Activated CD4-positive, CD25-positive, alpha-beta regulatory T cell treated with anti-CD3 and anti-CD28 coated beads, Interleukin-2, amount 50 U/mL, for 24 hours (primary cell): ENCODE measurements at regions not wholly inside any gene's neighbourhood (a gene's known extent, or its start where the extent isn't known, plus 50 kb on each side); places are given as distances from the start of the nearest gene placed in this dataset.

Experiments
- ATAC-seq, 2 donors: fragments of 150-1000 bp; cut with Tn5 transposase; one replicate each; pipeline ENCODE4 v1.10.0; 2021; ENCODE audit warnings: mild to moderate bottlenecking in 1 of 2, moderate library complexity in 1 of 2

DNA sequence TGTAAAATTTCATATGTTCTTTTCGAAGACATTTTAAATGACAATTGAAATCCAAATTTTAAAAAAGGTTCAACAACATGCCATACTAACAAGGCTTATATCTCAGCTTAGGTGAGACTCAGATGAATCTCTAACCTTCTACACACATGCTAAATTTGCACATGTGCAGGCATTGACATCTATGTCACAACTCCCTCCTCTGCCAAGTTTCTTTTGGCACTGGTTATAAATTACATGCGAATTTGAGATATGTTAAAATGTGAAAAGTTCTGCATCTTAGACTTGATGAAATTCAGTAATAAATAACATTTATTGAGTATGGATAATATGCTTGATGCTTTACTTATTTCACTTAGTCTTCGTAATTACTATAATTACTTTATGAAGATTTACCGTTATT lies 234.3 kb downstream of the TLE4 start:
- ATAC-seq: no peak

GRCh38 chr9:79801459-79801858 lies 229.7 kb downstream of the TLE4 start:
- no peak for ATAC-seq

DNA sequence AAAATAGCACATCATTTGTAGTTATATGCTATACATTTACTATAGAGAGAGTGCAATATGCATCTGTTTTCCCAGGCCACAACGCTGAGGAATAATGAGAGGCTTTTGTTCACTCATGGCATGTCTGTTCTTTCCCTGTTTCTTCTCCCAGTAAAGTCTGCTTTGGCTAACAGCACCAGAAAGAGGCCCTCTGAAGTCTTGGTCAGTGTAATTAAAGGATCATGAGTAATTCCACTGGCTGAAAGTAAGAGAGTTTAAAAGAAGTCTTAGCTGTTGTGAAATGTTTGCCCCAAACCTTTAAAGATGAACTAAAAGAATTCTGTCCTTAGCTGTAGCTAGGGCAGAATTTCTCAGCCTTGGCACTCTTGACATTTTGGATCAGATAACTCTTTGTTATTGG lies 228.8 kb downstream of the TLE4 start:
- ATAC-seq: no peak

GRCh38 chr9:79799691-79800335 lies 228.0 kb downstream of the TLE4 start:
- ATAC-seq: no peak

DNA sequence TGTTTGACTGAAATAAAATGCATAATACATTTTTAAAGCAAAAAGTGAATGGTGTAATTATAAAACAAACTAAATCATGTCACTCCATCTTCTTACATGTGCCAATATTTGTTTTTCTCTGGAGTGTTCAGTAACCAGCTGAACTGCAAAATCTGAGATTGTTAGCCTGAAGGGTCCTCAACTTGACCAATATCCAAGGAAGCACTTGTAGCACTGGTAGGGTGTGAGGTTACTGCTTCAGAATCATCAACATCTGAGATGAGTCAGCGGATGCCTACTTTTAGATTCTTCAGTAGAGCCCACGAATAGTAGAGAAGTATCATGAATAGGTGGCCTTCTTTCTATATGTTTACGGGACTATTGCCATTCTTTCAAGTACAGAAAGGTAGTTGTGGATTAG lies 226.7 kb downstream of the TLE4 start:
- no peak for ATAC-seq

- ATAC-seq: no peak
These were observed 224.6 kb downstream of the TLE4 start for GRCh38 chr9:79796411-79796810.

DNA sequence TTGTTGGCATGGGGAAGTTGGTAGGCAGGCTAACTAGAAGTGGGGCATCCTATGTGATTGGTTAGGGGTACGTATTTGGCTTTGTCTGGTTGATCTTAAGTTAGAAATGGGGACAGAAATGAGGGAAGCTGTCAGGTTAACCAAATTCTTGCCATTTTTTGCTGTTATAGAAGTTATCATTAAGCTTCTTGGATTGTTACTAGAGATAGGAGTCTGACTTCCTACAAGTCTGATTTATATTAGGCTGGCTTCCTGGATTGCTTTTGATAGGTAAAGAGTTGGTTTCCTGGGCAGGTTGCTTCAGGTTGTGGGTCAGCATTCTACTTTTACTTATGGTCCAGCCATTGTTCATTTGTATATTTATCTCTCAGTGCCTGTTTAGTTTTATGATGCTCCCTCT lies 216.9 kb downstream of the TLE4 start:
- no peak for ATAC-seq

- ATAC-seq: no peak
These were observed 209.5 kb downstream of the TLE4 start for GRCh38 chr9:79781263-79781662.

DNA sequence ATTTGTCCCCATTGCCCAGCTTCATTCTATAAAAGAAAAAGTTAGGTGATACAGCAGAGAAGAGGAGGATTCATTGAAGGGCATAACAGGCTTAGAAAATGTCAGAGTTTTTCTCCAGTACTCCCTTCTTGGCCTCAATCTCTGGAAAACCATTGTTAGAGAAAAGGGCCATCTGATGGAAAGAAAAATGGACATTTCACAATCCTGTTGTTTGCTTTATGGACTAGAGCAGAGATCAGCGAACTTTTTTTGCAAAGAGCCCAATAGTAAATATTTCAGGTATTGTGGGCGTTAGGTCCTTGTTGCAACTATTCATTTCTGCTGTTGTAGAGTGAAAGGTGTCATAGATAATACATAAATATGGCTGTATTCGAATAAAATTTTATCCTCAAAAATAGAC lies 208.8 kb downstream of the TLE4 start:
- no peak for ATAC-seq

DNA sequence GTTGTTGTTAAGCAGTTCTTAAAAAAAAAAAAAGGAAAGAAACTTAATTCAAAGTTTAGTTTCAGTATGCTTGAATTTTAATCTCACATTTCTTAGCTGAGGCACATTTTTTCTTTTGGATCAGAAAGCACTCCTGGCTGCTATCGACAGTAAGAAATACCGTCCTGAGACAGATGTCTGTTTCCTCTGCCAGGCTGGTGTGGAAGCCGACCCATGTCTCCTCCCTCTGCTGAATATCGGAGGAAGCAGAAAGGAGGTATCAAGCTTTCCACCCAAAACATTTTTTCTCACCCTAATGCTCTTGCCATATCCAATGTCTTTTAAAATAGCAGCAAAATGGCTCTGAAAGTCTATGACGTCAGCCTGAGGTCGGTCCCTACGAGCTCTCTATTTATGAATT lies 208.1 kb downstream of the TLE4 start:
- ATAC-seq: no peak

DNA sequence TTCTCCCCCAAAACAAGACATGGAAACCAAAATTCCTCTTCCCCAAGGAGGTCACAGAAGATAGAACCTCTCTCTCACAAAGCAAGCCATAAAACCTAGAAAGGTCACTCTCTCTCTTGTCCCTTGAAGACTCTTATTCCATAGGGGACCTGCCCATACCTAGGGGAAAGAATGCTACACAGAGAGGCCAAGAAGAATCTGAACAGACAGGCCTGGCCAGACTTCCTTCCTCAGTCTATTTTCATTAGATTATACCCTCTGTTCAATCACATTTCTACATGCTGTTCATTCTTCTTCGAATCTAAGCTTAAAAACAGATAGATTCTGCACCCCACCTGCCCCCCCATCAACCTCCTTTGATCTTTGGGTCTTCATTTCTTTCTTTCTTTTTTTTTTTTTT lies 206.8 kb downstream of the TLE4 start:
- no peak for ATAC-seq

GRCh38 chr9:79776581-79776980 lies 204.8 kb downstream of the TLE4 start:
- ATAC-seq: no peak
